ENCODE measurements at regions not wholly inside any gene's neighbourhood (a gene's known extent, or its start where the extent isn't known, plus 50 kb on each side); places are given as distances from the start of the nearest gene placed in this dataset.

- DNase-seq, result no peak
Measured at GRCh38 chr2:67225287-67225973, 171.7 kb upstream of the ETAA1 start.

DNA sequence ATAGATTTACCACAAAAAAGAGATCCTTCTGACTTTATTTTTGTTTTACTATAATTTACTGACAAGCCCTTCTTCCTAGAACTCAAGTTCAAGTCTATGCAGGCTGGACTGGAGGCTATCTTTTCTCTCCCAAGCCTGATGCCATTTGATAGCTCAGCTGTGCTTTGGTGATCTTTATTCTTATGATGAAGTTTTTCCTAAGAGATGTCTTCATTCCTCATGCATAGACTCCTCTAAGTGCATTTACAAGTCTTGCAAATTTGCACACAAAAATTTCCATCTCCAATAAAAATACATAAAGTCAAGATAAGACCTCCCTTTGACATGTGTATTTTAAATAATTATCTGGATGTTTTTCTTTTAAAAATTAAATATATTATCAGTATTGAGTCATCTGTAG is 167.4 kb upstream of the ETAA1 start:
- no peak for DNase-seq

DNA sequence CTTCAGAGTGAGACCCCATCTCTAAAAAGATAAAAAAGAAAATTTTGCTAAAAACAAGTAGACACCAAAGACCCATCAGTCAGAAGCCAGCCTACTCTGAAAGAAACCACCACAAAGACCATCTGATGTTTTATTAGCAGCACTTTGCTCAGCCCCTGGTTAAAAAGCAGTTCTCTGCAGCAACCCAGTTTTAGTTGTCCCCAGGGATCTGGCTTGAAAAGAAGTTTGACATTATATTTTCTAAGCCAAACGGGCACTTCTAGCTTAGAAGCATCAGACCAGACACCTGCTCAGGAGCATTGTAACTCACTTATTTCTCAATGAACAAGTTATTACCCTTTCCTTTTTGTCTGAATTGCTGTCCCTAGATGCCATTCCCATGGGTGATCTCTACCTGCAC is 164.2 kb upstream of the ETAA1 start:
- no peak for DNase-seq

DNA sequence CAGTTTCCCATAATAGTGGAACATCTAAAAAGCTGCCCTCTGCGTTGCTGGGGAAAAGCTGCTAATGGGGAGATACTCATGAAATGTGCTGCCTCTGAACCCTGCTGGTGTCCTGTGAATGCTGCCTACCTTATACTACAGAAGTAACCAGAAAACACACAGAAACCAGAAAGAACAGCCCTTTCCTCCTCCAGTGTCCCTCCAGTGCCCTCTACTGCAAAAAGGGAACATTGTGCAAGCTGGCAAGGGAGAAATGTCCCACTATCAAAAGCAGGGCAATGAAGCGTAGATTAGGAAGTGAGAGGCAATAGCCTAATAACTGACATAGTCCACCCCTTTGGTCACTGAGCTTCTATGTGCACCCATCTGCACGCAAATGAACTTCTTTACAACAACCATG is 162.7 kb upstream of the ETAA1 start:
- no peak for DNase-seq

DNA sequence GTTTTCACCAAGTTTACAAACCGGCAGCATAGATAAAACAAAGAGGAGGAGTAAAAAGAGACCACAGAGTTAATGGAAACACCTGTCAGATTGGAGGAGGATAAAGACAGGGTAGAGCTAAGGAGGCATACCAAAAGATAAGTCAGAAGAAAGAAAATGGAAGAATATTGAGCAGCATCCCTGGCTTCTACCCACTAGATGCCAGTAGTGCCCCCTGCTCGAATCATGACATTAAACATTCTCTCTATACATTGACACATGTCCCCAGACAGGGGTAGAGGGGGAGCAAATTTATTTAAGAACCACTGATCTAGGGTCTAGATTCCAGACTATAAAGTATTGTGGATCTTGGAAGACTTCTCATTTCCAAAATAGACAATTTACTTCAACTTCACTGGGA is 159.8 kb upstream of the ETAA1 start:
- no peak for DNase-seq

GRCh38 chr2:67240507-67240906 is 156.6 kb upstream of the ETAA1 start:
- no peak for DNase-seq

GRCh38 chr2:67241453-67241852 is 155.7 kb upstream of the ETAA1 start:
- no peak for DNase-seq

DNA sequence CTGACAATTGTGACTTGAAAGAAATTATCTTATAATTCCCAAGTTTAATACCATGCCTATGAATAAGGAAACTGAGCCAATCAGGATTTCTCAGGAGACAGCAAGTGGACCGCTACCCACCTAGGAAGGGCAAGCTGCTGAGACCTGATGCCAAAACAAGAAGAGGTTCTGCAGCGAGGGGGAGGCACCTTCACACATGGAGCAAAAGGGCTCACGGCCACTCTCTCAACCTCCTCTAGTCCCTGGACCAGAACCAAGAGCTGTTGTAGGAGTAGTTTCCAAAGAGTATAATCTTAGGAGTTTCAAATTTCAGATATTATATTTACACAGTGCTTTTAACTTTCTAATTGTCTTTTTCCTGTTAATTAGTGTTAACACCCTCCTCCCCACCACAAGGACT is 154.7 kb upstream of the ETAA1 start:
- DNase-seq, result no peak

DNA sequence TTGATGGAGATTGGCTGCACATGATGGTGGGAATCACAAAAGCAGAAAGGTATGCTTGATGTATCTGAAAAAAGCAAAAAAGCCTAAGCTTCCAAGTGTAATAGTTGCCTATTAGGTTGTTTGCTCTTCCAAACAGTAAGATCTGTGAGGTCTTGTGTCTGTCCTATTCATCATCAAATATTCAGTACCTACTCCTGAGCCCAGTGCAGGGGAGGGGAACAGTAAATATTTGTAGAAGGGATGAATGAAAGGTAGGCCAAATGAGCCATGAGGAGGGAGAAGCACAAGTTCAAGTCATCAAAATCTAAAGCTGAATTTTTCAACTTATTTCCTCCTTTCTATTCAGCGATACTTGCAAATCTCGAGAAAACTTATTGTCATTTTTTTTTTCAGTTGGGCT is 153.2 kb upstream of the ETAA1 start:
- DNase-seq, result no peak

DNA sequence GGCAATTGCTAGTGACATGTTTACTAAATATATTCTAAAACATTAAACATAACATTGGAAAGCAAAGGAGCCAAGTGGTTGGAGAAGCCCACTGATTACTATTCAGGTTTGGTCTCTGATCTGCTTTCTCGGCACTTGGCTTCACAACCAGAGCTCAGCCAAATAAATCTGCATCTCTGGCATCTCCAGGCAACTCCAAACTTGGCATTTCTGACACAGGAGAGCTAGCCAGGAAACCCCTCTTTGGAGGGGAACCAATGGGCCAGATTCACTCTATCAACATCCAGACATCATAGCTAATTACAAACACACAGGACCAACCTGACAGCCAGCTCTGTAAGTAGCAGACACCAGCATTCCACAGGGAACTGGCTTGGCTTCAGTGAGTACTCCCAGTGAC is 150.3 kb upstream of the ETAA1 start:
- DNase-seq, result no peak

- DNase-seq, result no peak
Measured at GRCh38 chr2:67251741-67252140, 145.4 kb upstream of the ETAA1 start.

GRCh38 chr2:67255933-67256615 is 141.1 kb upstream of the ETAA1 start:
- DNase-seq, result no peak

DNA sequence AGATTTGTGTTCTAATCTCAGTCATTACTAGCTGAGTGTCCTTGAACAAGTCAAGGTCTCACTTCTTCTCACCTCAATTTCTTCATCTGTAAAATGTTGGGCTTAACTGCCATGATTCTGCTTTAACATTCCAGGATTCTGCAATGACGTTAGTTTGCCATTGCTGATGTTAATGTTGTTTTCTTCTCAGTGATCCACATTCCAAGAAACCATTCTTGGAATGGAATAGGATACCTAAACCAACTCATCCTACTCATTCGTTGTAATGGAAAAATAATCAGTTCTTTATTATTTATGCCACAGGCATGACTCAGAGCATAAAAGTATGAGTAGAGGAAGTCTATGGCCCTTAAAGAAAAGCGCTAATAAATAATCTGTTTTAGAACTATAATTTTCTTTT is 140.2 kb upstream of the ETAA1 start:
- no peak for DNase-seq

DNA sequence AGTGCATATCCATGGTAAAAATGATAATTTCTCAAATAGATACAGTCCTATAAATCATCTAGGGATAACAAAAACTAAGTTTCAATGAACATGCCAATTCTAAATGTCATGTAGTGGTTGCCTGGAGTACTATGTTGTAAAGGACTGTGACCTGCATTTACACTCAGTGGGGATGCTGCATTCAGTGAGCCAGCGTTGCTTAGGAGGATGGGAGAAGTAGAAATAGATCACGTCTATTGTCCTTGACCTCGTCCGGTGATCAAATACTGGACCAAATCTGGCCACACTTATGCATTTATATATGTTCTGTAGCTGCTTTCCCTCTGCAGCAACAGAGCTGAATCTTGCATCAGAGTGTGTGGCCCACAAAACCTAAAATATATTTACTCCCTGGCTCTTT is 139.0 kb upstream of the ETAA1 start:
- no peak for DNase-seq

DNA sequence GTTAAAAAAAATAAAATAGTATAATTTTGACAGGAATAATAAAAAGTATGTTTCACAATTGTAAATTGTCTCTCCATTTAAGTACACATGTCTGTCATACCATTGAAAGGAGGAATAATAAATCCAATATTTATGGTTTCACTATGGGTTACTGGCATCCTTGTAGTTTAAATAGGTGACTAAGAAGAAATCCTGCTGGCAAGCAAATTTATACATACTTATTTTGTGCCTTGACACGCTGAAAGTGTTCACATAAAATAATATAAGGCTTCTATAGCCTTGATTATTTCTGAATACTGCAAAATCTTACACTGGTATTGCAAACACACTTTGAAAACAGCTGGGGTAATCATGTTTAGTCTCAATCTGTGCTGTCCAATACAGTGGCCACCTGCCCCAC is 138.3 kb upstream of the ETAA1 start:
- no peak for DNase-seq

DNA sequence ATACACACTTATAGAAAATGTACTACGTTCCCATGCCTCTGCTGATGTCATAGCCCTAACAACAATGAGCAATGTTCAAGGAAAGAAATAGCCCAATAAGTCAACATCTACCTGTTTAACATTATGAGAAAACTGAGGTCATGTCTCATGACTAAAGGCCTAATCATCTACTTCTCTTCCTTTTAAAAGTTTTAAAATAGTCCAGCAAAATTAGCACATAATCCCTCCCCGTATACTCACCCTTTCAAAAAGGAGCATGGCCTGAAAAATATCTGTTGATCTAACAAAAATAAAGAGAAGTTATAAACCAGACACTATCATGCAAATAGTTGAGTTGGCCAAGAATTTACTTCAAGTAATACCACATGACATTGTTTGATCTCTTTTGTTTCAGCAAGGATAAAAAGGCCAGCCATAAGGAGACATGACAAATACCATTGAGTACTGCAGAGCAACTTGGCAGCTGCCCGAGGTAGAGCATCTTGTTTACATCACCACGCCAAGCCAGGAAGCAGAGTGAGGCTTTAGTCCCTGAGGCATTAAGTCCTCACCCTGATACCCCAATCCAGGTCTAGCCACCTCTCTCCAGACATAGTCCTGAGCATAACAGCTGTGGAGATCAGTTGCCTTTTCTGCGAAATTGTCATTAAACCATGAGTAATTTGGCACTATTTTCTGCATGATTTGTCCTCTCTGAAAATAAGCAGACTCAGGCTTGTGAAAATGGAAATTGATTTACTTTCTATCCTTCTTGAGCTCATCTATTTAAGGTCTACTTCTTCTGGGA is 137.4 kb upstream of the ETAA1 start:
- peak in 1 of 58 donors; percentile 0 for DNase-seq

- DNase-seq, result peak in 1 of 58 donors; percentile 3
Measured at GRCh38 chr2:67260343-67261277, 136.5 kb upstream of the ETAA1 start.

- no peak for DNase-seq
Measured at GRCh38 chr2:67267241-67267640, 129.9 kb upstream of the ETAA1 start.

DNA sequence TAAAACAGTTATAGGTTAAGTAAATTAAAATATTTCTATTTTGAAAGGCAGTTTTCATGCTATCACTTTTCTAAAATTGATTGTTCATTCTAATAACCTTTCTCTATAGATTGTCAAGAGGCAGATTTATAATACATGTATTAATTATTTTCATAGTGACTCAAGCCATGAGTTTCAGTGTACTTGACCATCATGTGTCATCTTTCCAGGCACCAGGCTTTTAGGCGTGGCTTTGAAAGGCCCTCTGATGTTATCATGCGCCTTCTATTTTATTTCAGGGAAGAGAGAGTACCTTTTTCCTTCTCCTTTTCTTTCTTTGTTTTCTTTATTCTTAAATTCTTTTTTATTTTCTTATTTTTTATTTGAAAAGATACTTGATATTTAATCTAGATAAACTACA is 128.3 kb upstream of the ETAA1 start:
- no peak for DNase-seq

- no peak for DNase-seq
Measured at GRCh38 chr2:67272195-67272594, 124.9 kb upstream of the ETAA1 start.

- no peak for DNase-seq
Measured at GRCh38 chr2:67277450-67277849, 119.7 kb upstream of the ETAA1 start.
